Pulmonary artery endothelial cell (primary cell): ENCODE measurements at regions not wholly inside any gene's neighbourhood (a gene's known extent, or its start where the extent isn't known, plus 50 kb on each side); places are given as distances from the start of the nearest gene placed in this dataset.
"Not testable (repeated sequence)": the region's sequence is repeated elsewhere in the genome, so short reads cannot be mapped to it uniquely, and the experiment has no call there.

Experiments used
- DNase-seq: peaks from one replicate; pipeline ENCODE4 v3.0.0-alpha.2; 2011; ENCODE audit warnings: low read depth, low spot score

GRCh38 chr2:60251247-60251646 lies 302.2 kb downstream of the BCL11A start:
- no peak for DNase-seq

DNA sequence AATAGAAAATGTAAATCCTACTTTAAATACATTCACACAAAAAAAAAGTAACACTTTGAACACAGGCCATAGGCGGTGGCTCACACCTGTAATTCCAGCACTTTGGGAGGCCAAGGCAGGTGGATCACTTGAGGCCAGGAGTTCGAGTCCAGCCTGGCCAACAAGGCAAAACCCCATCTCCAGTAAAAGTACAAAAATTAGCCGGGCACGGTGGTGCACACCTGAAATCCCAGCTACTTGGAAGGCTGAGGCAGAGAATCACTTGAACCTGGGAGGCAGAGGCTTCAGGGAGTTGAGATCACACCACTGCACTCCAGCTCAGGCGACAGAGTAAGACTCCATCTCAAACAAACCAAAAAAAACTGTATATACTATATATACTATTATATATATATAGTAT lies 303.6 kb downstream of the BCL11A start:
- no peak for DNase-seq

- DNase-seq: no peak
Measured at GRCh38 chr2:60247471-60247870, 306.0 kb downstream of the BCL11A start.

DNA sequence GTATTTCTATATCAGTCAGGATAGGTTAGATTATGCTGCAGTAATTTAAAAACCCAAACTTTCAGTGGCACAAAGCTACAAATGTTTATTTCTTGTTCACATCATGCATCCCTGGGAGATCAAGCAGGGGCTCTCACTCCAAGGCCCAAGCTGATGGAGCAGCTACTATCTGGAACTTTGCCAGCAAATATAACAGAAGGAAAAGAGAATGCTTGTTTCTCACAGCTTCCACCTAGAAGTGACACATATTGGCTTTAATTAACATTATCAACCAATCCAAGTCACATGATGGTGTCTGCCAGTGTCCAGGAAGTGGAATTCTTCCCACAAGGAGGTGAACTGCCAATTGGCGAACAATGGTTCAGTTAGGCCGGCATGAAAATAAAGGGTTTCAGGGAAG lies 306.9 kb downstream of the BCL11A start:
- DNase-seq: no peak

DNA sequence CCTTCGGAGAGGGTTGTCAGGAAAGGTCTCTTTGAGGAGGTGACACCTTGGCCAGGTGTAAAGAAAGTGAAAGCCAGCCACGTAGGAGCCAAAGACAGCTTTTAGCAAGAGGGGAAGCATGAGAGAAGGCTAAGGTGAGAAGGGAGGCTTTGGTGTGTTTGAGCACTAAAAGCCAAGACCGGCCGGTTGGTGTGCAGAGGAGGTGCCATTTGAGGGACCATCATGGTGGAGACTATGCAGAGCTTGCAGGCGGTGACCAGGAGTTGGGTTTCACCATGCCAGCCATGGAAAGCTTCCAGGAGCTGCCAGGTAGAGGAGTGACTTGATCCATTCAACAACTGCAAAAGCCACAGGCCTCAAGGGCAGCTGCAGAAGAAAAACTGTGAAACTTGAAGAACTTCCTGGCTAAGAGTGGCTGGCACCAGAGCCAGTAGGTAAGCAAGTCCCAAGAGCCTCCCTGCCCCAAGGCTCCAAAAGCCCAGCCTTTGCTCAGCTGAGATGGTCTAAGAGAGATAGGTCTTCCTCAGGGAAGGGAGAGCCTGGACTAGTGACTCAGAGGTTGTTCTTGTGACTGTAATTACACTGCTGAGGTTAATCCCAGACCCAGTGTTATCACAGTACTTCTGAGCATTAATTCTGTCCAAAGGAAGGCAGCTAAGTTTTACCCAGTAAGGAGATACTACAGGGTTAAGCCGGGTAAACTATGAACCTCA lies 319.0 kb downstream of the BCL11A start:
- DNase-seq: no peak

DNA sequence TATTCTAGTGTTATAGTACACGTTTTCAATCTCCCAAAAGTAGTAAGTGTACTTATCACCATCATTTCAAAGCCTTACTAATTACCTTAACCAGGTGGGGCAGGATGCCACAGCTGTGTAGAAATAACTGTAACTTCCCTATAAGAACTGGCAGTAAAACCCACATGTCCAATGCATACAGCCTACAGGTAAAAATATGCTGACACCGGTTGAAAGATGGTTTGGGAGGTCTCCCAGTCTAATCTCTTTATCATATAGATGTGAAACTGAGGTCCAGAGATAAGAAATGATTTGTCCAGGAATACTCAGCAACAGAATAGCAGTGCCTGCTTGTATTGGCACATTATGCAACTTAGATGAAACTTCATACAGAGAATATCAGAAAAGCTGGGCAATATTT lies 322.9 kb downstream of the BCL11A start:
- no peak for DNase-seq

DNA sequence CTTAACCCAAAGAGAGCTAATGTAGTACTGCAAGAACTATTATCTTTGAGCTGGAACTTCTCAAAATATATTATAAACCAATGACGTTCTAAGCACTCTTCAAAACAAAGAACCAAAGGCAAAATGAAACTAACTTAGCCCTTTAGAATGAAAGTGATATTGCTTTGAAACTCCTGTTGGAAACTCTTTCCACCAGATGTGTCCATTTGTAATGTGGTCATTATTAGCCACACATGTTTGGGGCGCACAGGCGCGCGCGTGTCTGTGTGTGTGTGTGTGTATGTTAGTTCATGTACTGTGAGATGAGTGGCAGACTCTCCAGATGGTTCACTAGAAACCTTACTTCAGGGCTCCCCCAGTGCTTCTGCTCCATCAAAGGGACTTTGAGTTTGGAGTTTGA lies 323.4 kb downstream of the BCL11A start:
- DNase-seq: no peak

- DNase-seq: no peak
Measured at GRCh38 chr2:60226943-60227342, 326.5 kb downstream of the BCL11A start.

- DNase-seq: no peak
Measured at GRCh38 chr2:60226191-60226590, 327.3 kb downstream of the BCL11A start.

- no peak for DNase-seq
Measured at GRCh38 chr2:60223859-60224258, 329.6 kb downstream of the BCL11A start.

DNA sequence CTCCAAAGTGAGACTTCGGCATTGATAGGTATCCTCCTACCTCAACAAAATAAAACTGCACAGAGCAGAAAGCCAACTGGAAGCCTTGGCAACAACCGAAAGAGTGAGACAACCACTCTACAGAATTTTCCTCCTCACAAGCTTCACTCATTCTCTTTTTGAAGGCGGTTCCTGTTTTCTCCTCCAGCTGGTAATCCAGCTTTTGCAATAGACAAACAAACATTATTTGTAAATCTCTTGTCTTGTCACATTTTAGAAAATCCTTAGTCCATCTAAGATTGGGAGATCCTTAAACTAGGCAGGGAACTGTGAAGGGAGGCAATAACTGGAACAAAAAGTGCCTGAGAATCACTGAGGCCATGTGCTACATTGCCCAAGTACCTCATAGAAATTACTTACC lies 332.4 kb downstream of the BCL11A start:
- no peak for DNase-seq

DNA sequence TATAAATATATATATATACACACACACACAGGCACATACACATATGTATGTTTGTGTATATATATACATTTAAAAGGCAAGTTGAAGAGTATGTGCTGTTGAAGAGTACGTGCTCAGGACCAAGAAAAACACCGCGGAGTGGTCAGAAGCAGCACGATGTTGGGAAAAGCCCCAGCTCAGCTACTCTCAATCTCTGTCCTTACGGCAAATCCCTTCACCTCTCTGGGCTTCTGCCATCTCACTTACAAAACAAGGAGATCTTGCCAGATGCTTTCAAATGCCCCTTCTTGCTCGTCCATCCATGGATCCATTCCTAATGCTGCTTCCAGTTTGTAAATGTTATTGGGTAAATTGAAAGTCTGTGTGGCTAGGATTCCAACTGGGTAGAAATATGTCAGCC lies 333.9 kb downstream of the BCL11A start:
- no peak for DNase-seq

- DNase-seq: no peak
Measured at GRCh38 chr2:60216452-60216995, 336.9 kb downstream of the BCL11A start.

DNA sequence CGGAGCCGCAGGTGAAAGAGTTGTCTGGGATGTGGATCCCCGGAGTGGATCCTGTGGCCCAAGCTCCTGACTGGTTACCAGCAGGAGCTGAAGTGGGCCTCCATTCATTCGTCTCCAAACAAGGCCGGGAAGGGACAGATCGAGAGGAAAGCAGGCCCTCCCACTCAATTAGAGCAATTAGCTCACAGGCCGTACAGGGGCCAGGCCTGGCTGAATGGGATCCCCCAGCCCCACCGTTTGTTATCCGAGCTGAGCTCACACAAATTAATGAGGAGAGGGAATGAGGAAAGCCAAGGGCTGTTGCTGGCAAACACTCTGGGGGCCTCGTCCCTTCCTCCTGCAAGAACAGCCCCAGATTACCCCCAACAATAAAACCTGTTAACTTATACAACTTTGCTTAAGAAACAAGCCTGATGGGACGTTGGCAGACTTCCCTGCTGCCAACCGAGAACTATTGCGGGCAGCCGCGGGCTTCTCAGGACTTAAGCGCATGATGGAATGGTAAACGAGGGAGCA lies 338.0 kb downstream of the BCL11A start:
- no peak for DNase-seq

- no peak for DNase-seq
Measured at GRCh38 chr2:60214626-60214875, 338.9 kb downstream of the BCL11A start.

DNA sequence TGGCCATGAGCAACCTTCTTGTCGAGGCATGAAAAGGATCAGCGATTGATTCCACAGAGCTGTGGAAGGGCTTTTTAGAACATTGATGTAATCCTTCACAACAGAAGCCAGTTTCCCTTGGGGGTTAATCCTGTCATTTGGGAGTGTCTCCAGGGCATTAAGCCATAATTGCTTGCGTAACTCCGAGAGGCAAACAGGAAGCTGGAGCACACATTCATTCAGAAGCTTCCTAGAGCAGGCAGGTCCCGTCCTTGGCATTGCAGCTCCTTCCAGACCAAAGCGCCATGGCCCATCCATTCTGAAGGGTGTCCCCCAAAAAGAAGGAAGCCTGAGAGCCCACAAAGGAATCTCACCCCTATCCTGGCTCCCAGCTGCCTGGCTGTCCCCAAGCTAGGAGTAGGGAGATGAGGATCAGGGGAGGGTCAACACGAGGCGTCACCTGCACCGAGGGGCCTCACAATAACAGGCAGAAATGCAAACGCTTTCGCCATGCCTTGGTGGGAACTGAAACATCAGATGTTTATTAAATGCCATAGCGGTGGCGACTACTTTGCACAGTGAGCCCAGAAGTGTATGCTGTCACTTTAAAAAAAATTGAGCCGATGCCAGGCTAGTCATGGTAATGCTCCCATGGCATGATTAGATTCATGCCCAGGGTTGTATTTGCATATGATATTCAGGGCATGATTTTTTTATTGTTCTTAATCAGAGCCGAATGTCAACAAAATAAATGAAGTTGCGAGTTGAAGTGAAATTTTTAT lies 339.4 kb downstream of the BCL11A start:
- no peak for DNase-seq

DNA sequence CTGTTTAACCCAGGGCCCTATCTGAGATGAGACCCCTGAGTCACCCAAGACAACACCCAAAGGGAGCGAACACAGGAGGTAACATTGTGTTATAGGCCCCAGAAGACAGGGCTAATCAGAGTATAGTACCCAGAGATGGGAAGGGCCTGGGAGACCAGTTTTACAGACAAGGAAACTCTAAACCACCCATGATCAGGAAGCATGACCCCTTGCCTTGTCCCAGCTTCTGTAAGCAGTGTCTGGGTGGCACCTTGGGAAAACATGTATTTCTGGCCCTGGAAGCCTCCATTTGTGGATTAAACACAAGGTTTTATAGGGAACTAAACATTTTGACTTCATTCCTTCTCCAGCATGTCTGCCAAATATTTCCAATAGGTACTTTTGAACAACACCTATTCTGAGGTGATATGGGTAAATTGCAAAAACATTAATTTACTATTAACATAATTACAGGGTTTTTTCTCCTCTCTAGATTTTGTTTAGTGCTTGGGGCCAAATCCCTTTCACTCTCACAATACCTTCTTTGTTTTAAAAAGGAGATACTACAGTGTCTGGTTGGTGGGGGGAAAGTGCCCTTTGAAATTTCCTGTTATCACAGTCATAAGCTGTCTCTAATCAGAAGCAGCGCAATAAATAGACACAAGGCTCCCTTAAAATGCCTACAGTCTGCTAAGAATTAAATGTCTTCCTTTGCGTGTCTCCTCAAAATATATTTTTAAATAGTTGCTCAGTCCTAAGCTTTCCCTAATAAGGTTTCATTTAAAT lies 341.1 kb downstream of the BCL11A start:
- no peak for DNase-seq

DNA sequence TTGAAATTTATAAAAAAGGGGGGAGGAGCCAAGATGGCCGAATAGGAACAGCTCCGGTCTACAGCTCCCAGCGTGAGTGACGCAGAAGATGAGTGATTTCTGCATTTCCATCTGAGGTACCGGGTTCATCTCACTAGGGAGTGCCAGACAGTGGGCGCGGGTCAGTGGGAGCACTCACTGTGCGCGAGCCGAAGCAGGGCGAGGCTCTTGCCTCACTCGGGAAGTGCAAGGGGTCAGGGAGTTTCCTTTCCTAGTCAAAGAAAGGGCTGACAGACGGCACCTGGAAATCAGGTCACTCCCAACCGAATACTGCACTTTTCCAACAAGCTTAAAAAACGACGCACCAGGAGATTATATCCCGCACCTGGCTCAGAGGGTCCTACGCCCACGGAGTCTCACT lies 364.4 kb downstream of the BCL11A start:
- not testable (repeated sequence) for DNase-seq

GRCh38 chr2:60175290-60175689 lies 378.2 kb downstream of the BCL11A start:
- DNase-seq: no peak

DNA sequence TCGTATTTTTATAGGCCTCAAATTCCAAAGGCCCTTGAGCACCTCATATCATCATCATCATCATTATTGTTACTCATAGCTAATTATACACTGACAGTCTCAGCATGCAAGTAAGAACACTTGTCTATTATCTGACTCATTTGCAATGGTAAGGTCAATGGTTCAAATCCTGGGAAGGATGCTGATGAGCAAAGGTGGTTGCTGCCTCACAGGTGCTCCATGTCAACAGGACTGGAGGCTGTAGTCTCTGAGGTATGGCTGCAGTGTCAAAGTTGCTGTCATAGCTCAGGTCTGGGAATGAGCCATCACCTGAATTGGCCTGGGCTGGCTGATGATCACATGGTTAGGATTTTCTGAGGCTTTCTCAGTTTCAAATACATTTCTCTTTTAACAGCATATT lies 379.3 kb downstream of the BCL11A start:
- no peak for DNase-seq

DNA sequence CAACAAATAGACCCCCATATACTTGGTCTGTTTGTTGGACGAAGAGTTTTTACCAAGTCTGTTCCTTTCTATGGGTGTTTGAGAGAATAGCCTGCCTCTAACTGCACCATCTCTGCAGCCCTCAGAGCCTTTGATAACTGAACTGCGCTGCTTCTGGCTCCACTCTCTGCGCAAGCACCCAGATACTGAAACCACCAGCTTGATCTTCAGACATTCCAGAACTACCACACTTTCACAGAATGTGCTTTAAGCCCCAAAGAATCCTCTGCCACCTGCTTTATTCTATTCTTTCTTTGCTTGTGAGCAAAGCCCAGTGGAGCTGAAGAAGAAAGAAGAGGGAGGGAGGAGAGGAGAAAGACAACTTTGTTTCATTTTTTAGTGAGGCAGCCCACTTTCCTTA lies 380.7 kb downstream of the BCL11A start:
- no peak for DNase-seq

DNA sequence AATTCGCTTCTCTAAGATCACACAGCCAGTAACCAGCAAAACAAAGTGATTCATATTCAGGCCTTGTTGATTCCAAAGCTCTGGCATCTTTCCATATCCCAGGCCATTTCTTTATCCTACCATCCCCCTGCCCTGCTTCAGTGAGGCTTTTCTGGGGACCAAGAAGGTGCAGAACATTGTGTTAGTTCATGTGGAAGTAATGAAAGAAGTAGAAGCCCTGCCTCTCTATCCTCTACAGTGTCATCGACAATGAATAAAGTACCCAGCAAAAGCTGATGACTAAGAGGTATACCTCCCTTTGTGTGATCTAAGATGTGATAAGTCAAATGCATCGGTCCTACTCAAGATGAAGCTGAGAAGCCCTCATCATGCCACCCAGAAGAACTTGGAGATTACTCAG lies 383.2 kb downstream of the BCL11A start:
- DNase-seq: no peak
